ENCODE measurements at regions not wholly inside any gene's neighbourhood (a gene's known extent, or its start where the extent isn't known, plus 50 kb on each side); places are given as distances from the start of the nearest gene placed in this dataset.

GRCh38 chr4:42761804-42762203 is 104.9 kb upstream of the ATP8A1 start:
- no peak for TF ChIP-seq POLR2A (IDR thresholded peaks at IDR 0.05)
- no peak for TF ChIP-seq EP300 (IDR thresholded peaks at IDR 0.05)
